Subcutaneous abdominal adipose tissue (tissue), 5 donors: ENCODE measurements at regions not wholly inside any gene's neighbourhood (a gene's known extent, or its start where the extent isn't known, plus 50 kb on each side); places are given as distances from the start of the nearest gene placed in this dataset.
"Not testable (repeated sequence)": the region's sequence is repeated elsewhere in the genome, so short reads cannot be mapped to it uniquely, and the experiment has no call there.

Source experiments
- H3K27ac ChIP-seq: one replicate; pipeline ENCODE4 v1.7.0; 2013; ENCODE audit warnings: low read depth, mild to moderate bottlenecking, inconsistent platforms, low read length, moderate library complexity
- H3K27me3 ChIP-seq, 5 donors: one replicate each; pipeline ENCODE4 v1.7.0; 2013; ENCODE audit warnings: low read length in 5 of 5, inconsistent platforms in 1 of 5; ENCODE audit not compliant: control insufficient read depth in 5 of 5, insufficient read depth in 4 of 5
- H3K36me3 ChIP-seq, 5 donors: one replicate each; pipeline ENCODE4 v1.7.0; 2013; ENCODE audit warnings: low read length in 5 of 5; ENCODE audit not compliant: control insufficient read depth in 5 of 5, insufficient read depth in 5 of 5
- H3K4me1 ChIP-seq, 5 donors: one replicate each; pipeline ENCODE4 v1.7.0; 2013; ENCODE audit warnings: low read length in 5 of 5, mild to moderate bottlenecking in 3 of 5, moderate library complexity in 1 of 5; ENCODE audit not compliant: control insufficient read depth in 5 of 5, insufficient read depth in 5 of 5
- H3K4me3 ChIP-seq, 5 donors: one replicate each; pipeline ENCODE4 v1.7.0; 2013; ENCODE audit warnings: low read length in 5 of 5, low read depth in 1 of 5
- H3K9ac ChIP-seq, 5 donors: one replicate each; pipeline ENCODE4 v1.7.0; 2013; ENCODE audit warnings: low read length in 5 of 5, mild to moderate bottlenecking in 4 of 5, moderate library complexity in 3 of 5
- H3K9me3 ChIP-seq, 5 donors: one replicate each; pipeline ENCODE4 v1.7.0; 2013; ENCODE audit warnings: low read length in 5 of 5; ENCODE audit not compliant: control insufficient read depth in 5 of 5
- donor health status: healthy.
- donor health status: healthy.
- donor health status: healthy.
- donor health status: healthy.
- donor health status: healthy.

DNA sequence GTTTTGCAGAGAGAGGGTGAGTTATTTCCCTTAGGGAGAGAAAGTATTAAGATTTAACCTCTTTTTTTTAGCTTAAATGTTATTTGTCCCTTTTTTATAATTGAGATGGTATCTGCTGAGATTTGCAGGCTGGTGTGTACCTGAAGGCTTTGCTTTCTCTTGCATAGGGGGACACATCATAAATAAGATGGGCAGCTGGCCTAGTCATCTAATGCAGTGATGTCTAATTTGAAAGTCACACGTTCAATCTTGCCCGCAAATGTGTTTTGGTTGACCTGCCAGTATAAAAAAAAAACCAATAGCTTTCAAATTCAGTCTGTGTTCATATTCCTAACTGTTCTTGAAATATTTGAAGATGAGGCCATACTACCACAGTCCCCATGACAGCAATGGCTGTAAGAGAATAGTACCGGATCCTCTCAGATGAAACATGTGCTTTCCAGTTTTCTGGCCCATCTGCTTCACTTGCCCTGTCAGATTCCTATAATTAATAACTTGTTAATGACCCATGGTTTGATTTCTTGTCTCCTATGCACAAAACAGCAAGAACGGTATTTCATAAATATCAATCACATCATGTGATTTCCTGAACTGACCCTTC, 914.2 kb downstream of the IPMK start:
- no peak overlapping the region for H3K27ac ChIP-seq
- no peak overlapping the region for H3K9ac ChIP-seq
- H3K27me3 ChIP-seq = no peaks in the 10 kb centered on the region
- H3K4me1 ChIP-seq = no peaks in the 10 kb centered on the region
- peaks cover 0 to 4% (median 0%) of the 10 kb centered on the region in 5 donors for H3K9me3 ChIP-seq
- no peaks in the 10 kb centered on the region for H3K36me3 ChIP-seq
- no peak overlapping the region for H3K4me3 ChIP-seq

GRCh38 chr10:57351076-57351475, 916.6 kb downstream of the IPMK start:
- no peak overlapping the region for H3K27ac ChIP-seq
- no peaks in the 10 kb centered on the region for H3K36me3 ChIP-seq
- no peak overlapping the region for H3K9ac ChIP-seq
- peaks cover 0 to 4% (median 0%) of the 10 kb centered on the region in 5 donors for H3K9me3 ChIP-seq
- H3K27me3 ChIP-seq = no peaks in the 10 kb centered on the region
- H3K4me1 ChIP-seq = no peaks in the 10 kb centered on the region
- H3K4me3 ChIP-seq = no peak overlapping the region

DNA sequence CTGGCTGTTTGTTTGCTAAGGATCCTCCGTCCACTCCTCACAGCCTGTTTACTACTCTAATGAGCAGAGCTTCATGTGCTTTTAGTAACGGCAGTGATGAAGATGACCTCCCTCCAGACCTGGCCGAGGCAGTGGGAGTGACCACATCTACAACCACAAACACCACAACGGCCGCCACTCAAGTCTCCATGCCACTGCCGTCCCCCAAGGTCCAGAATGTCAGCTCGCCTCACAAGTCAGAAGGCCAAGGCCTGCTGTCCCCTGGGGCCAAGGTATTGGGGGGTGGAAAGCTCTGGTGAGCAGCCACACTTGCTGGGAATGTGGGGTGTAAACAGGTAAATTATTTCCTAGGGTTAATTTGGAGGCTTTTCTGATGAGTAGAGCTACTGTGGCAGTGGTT, 926.4 kb downstream of the IPMK start:
- H3K9ac ChIP-seq = no peak overlapping the region
- H3K9me3 ChIP-seq = peaks cover 4 to 21% (median 12%) of the 10 kb centered on the region in 5 donors
- H3K4me3 ChIP-seq = no peak overlapping the region
- no peaks in the 10 kb centered on the region for H3K27me3 ChIP-seq
- H3K36me3 ChIP-seq = no peaks in the 10 kb centered on the region
- H3K4me1 ChIP-seq = no peaks in the 10 kb centered on the region
- no peak overlapping the region for H3K27ac ChIP-seq

DNA sequence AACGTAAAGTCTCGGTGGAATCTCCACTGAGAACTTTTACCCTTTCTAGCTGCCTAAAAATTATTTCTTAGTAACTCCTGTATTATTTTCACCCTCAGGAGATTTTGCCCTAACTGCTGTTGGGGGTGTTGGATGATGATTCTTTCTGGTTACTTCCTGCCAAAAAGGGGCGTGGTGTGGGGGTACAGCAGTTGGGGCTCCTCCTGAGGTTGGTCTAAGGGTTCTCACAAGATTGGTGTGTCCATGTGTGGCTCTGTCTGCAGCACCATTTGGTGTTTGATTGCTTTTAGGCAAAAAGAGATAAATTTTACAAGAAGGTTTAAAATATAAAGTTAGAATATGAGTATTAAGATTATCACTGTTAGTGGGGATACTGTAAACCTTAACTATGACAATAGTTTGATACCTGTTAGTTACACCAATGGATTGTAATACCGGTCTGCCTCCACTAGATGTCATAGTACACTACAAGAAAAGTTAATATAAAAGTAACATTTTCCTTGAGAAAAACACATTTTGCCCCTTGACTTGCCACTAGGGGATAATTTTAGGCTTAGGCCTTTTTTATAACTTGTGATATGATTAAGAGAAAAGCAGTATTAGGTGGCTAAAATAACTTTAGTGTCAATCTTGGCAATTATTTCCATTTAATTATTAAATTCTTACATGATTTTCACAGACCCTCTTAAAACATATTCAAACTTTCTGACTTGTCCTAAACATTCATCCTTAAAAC, 928.7 kb downstream of the IPMK start:
- no peaks in the 10 kb centered on the region for H3K27me3 ChIP-seq
- no peak overlapping the region for H3K4me3 ChIP-seq
- no peak overlapping the region for H3K9ac ChIP-seq
- H3K9me3 ChIP-seq = peaks cover 4 to 15% (median 9%) of the 10 kb centered on the region in 5 donors
- H3K36me3 ChIP-seq = no peaks in the 10 kb centered on the region
- H3K27ac ChIP-seq = no peak overlapping the region
- H3K4me1 ChIP-seq = no peaks in the 10 kb centered on the region

GRCh38 chr10:57336865-57337264, 930.8 kb downstream of the IPMK start:
- no peaks in the 10 kb centered on the region for H3K27me3 ChIP-seq
- no peaks in the 10 kb centered on the region for H3K4me1 ChIP-seq
- no peaks in the 10 kb centered on the region for H3K9me3 ChIP-seq
- no peak overlapping the region for H3K9ac ChIP-seq
- no peak overlapping the region for H3K4me3 ChIP-seq
- H3K36me3 ChIP-seq = no peaks in the 10 kb centered on the region
- no peak overlapping the region for H3K27ac ChIP-seq

- H3K27me3 ChIP-seq = no peaks in the 10 kb centered on the region
- H3K36me3 ChIP-seq = no peaks in the 10 kb centered on the region
- no peaks in the 10 kb centered on the region for H3K9me3 ChIP-seq
- H3K4me3 ChIP-seq = no peak overlapping the region
- no peak overlapping the region for H3K9ac ChIP-seq
- no peak overlapping the region for H3K27ac ChIP-seq
- no peaks in the 10 kb centered on the region for H3K4me1 ChIP-seq
Observed at GRCh38 chr10:57336341-57336740, 931.4 kb downstream of the IPMK start.

GRCh38 chr10:57334523-57334922, 933.2 kb downstream of the IPMK start:
- Histone ChIP-seq H3K4me1 (no peaks in the 10 kb centered on the region), H3K9me3 (no peaks in the 10 kb centered on the region), H3K27ac (no peak overlapping the region), H3K27me3 (no peaks in the 10 kb centered on the region), H3K36me3 (no peaks in the 10 kb centered on the region), H3K4me3 (no peak overlapping the region), H3K9ac (no peak overlapping the region)

GRCh38 chr10:57333880-57334279, 933.8 kb downstream of the IPMK start:
- Histone ChIP-seq H3K9ac (no peak overlapping the region), H3K4me1 (no peaks in the 10 kb centered on the region), H3K27me3 (no peaks in the 10 kb centered on the region), H3K4me3 (no peak overlapping the region), H3K36me3 (no peaks in the 10 kb centered on the region), H3K27ac (no peak overlapping the region), H3K9me3 (no peaks in the 10 kb centered on the region)

DNA sequence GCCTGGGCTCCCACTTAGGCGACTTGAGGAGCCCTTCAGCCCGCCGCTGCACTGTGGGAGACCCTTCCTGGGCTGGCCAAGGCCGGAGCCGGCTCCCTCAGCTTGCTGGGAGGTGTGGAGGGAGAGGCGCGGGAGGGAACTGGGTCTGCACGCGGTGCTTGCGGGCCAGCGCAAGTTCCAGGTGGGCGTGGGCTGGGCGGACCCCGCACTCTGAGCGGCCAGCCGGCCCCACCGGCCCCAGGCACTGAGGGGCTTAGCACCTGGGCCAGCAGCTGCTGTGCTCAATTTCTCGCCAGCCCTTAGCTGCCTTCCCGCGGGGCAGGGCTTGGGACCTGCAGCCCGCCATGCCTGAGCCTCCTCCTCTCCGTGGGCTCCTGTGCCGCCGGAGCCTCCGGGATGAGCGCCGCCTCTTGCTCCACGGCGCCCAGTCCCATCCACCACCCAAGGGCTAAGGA, 946.3 kb downstream of the IPMK start:
- not testable (repeated sequence) for H3K4me3 ChIP-seq, H3K9ac ChIP-seq, H3K4me1 ChIP-seq, H3K36me3 ChIP-seq, H3K27ac ChIP-seq, H3K9me3 ChIP-seq, H3K27me3 ChIP-seq

DNA sequence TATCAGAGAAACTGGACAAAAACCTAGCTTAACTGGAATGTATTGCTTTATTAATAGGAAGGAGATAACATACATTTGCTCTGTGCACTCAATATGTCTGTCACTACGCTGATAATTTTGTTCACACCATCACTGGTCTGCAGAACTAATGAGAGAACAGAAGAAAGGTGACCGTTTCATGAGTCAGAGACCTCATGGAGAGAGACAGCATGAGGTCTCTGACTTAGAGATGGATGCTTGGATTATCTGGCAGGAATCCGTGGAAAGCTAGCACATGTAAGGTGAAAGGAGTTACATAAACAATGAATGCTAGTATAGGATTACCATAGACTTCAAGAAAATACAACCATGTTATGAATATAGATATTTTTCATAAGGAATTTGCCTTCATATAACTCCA, 947.3 kb downstream of the IPMK start:
- no peak overlapping the region for H3K4me3 ChIP-seq
- no peak overlapping the region for H3K27ac ChIP-seq
- no peaks in the 10 kb centered on the region for H3K27me3 ChIP-seq
- no peaks in the 10 kb centered on the region for H3K9me3 ChIP-seq
- no peaks in the 10 kb centered on the region for H3K36me3 ChIP-seq
- H3K9ac ChIP-seq = no peak overlapping the region
- H3K4me1 ChIP-seq = peaks cover 0 to 7% (median 0%) of the 10 kb centered on the region in 5 donors
